ENCODE measurements at regions not wholly inside any gene's neighbourhood (a gene's known extent, or its start where the extent isn't known, plus 50 kb on each side); places are given as distances from the start of the nearest gene placed in this dataset.
"Not testable (repeated sequence)": the region's sequence is repeated elsewhere in the genome, so short reads cannot be mapped to it uniquely, and the experiment has no call there.

DNA sequence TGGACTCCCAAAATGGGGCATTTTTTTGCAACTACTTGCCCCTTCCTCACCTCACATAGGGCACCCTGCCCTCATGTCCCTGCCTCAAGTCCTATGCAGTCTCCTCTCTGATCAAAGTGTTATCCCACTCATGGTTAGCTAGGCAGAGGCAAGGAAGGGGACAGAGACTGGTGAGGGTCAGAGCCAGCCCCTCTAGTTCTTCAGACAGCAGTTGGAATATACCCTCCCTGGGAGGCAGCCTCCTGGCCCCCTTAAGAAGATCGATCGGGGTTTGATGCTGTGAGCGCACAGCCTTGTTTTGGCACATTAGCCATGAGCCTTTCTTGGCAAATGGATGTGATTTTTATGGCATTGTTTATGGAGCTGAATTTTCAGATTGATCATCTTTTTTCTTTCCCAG, 436.9 kb downstream of the BUD13 start:
- DNase-seq (ENCODE audit: low read depth), result no peak

- no peak for DNase-seq (ENCODE audit: low read depth)
These were observed 437.7 kb downstream of the BUD13 start for GRCh38 chr11:116335078-116335477.

DNA sequence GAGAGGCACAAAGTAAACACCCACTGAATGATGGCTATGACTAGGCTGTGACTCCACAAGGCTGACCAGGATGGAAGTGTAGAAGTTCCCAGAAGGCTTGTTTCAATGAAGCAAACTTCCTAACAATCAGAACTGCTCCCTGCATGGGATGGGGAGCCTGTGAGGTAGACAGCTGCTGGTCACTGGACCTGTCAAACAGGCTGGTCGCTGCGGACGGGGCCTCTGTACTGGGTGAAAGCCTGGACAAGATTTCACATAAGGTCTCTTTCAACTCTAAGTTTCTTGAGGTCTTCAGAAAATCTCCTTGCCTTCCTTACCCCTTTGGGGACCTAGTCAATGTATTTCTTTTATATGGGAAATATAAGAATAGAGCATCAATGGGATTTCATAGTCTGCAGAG, 438.2 kb downstream of the BUD13 start:
- DNase-seq (ENCODE audit: low read depth), result no peak

GRCh38 chr11:116333001-116333535, 439.7 kb downstream of the BUD13 start:
- no peak for DNase-seq (ENCODE audit: low read depth)

GRCh38 chr11:116332391-116332790, 440.4 kb downstream of the BUD13 start:
- DNase-seq (ENCODE audit: low read depth), result no peak

- no peak for DNase-seq (ENCODE audit: low read depth)
These were observed 441.4 kb downstream of the BUD13 start for GRCh38 chr11:116331381-116331780.

DNA sequence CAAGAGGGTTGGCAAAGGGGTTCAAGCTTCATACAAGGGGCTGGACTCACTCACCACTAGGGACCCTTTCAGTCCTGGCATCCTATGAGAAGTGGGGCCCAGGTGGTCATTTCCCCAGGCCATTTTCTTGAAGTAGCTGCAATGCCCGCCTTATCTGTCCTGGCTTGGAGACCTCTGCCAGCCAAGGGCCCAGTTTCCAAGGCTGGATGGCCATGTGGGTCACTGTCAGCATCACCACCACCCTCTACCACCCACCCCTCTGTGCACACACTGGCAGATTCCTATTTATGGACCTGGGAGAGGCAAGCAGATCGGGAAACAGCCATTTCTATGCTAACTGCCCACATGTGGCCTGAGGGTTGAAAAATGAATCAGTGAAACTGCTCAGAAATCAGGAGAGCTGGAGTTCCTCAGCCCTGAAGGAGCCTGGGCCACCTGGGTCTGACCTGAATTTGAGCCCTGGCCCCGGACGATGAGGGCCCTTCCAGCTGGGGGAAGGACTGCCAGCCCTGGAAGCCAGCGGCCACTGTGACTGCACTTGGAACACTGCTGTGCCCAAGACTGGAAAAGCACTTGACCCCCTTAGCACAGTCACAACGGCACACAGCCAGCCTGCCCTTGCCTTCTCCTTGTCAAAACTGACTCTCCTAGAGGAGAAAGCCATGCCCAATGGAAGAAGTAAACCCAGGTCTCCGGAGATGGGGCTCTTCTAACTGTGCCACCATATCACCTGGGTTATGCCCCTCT, 442.2 kb downstream of the BUD13 start:
- no peak for DNase-seq (ENCODE audit: low read depth)

DNA sequence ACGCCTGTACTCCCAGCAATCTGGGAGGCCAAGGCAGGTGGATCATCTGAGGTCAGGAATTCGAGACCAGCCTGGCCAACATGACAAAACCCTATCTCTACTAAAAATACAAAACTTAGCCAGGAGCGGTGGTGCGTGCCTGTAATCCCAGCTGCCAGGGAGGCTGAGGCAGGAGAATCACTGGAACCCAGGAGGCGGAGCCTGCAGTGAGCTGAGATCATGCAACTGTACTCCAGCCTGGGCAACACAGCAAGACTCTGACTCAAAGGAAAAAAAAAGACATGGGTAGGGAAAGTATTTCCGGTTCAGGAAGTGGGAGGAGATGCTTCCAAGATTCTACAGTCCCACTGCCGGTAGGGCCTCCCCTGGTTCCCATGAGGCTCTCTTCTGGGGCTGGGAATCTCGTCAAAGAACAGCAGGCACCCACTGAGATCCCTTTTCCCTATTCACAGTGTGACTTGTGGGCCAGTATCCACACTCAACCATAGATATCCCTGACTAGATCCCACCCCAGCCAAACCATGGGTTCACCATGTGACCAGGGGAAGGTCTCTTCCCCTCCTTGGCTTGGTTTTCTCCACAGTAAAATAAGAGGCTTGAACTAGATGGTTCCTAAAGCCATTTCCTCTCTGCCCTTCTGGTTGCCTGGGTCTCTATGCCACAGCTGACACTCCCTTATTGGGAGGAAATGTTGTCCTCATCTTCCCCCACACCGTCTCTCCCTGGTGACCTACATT, 443.3 kb downstream of the BUD13 start:
- DNase-seq (ENCODE audit: low read depth), result no peak

DNA sequence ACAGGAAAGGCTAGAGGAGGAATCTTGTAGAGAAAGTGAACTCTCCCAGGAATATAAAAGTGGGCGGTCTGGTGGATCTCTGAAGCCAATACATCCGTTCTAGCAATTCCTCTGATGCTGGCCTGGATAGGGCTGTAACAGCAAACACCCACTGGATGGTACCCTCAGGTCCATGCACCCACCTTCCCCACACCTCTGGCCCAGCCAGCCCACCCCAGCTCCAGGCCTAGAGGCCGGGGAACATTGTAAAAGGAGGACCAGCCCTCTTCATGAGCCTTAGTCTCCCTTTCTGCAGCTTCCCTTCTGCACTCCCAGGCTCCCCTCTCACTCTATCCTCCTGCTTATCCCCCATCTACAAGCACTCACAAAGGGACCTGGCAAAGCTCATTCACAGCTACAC, 443.9 kb downstream of the BUD13 start:
- DNase-seq (ENCODE audit: low read depth), result no peak

- no peak for DNase-seq (ENCODE audit: low read depth)
These were observed 444.4 kb downstream of the BUD13 start for GRCh38 chr11:116328391-116328790.

DNA sequence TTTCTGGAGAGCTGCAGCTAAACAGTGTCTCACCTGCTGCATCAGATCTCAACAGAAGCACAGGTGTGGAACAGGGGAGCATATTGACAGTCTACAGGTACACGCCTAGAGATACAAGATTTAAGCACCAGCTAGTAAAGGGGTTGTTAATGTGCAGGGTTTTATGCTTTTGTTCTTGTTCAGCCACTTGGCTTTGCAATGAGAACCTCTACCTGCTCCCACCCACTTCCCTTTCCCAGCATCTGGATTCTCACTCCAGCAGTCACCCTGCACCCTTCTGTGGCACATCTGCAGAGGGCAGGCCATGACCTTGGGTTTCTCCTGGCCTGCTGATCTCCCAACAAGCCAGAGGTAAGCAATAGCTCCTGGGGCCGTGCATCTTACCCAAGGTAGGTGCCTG, 446.6 kb downstream of the BUD13 start:
- DNase-seq (ENCODE audit: low read depth), result no peak

GRCh38 chr11:116325247-116325646, 447.5 kb downstream of the BUD13 start:
- DNase-seq (ENCODE audit: low read depth), result no peak

- DNase-seq (ENCODE audit: low read depth), result not testable (repeated sequence)
These were observed 448.7 kb downstream of the BUD13 start for GRCh38 chr11:116324077-116324476.

GRCh38 chr11:116317212-116317611, 455.6 kb downstream of the BUD13 start:
- DNase-seq (ENCODE audit: low read depth), result no peak

- no peak for DNase-seq (ENCODE audit: low read depth)
These were observed 458.8 kb downstream of the BUD13 start for GRCh38 chr11:116314006-116314405.

DNA sequence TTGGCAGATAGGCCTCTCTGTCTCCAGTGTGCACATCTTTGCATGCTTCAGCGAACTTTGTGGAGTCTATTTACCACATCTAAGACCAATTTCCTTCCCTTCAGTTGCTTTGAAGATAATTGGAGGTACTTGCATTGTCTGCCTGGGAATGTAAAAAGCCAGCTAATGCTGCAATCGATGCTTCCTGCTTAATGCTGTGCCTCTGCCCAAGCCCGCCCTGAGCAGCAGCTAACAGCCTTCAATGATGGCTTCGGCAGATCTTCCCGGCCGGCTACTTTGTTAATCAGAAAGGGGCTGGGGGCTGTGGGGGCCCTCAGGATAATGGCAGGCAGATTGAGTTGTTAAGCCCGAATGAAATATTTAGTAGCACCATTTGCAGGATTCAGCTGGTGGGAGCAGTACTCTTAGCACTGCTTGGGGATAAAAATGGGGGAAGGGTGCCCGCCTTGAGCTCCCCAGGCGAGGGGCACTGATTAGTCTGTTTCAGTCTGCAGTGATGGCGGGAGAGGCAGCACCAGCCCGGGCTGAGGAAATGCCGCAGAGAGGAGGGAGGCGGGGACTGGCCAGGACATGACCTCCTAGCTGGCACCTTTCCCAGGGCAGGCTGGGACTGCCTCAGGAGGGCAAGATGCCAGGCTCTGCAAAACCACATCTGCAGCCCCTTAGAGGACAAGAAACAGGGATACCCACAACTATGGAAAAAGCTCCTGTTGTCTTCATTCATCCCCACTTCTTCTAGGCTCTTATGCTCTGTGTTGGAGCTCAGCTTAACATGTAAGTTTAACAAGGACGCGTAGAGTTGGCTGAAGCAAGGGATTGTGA, 460.0 kb downstream of the BUD13 start:
- no peak for DNase-seq (ENCODE audit: low read depth)

GRCh38 chr11:116311206-116311605, 461.6 kb downstream of the BUD13 start:
- DNase-seq (ENCODE audit: low read depth), result no peak

DNA sequence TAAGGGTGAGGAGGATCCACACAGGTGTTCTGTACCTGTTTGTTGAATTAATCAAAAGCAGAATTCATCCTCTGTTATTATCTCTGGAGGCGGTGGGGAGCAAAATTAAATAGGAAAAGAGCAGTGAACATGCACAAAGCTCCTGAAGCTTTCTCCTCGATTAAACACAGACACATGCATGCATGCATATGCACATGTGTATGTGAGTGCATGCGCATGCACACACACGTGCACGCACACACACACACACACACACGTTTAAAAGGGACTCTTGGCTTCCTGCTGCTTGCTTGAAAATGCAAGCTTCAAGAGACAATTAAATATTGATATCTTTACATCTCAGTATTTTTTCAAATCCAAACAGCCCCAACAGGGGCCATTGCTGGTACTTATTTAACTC, 462.1 kb downstream of the BUD13 start:
- DNase-seq (ENCODE audit: low read depth), result no peak

- no peak for DNase-seq (ENCODE audit: low read depth)
These were observed 462.6 kb downstream of the BUD13 start for GRCh38 chr11:116310226-116310625.

GRCh38 chr11:116309446-116309845, 463.3 kb downstream of the BUD13 start:
- DNase-seq (ENCODE audit: low read depth), result no peak

GRCh38 chr11:116302756-116303155, 470.0 kb downstream of the BUD13 start:
- DNase-seq (ENCODE audit: low read depth), result no peak

- DNase-seq (ENCODE audit: low read depth), result no peak
These were observed 471.6 kb downstream of the BUD13 start for GRCh38 chr11:116301141-116301540.

DNA sequence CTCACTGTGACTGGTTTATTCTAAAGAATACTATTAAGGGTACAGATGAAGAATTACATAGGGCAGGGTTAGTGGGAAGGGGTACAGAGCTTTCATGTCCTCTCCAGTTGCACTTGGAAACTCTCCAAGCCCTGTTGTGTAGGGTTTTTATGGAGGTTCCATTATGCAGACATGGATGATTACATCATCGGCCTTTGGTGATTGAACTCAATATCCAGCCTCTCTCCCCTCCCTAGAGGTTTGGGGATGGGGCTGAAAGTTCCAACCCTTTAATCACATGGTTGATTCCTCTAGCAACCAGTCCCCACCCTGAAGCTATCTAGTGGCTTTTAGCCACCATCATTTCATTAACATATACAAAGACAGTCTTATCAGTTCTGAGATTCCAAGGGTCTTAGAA, 472.6 kb downstream of the BUD13 start:
- no peak for DNase-seq (ENCODE audit: low read depth)
